HepG2 (cell line): ENCODE measurements at regions not wholly inside any gene's neighbourhood (a gene's known extent, or its start where the extent isn't known, plus 50 kb on each side); places are given as distances from the start of the nearest gene placed in this dataset.

Source experiments
- ATAC-seq: fragments of 200-7000 bp; cut with Tn5 transposase; 3 replicates; pipeline ENCODE4 v1.9.1; 2020; ENCODE audit warnings: mild to moderate bottlenecking, moderate library complexity
- BruUV-seq: library from RNA; stranded (reverse); fragments of 400-500 nt; replicated peaks from 2 replicates; lab custom pipeline; 2021; lab: Mats Ljungman, UMichigan
- CTCF ChIA-PET: fragments of 300-600 bp; formaldehyde crosslinking; extraction: SDS; loops from one replicate; lab custom pipeline; 2021; ENCODE audit warnings: low total read pairs, inconsistent platforms, low intra/inter-chr PET ratio; lab: Yijun Ruan, JAX
- POLR2A ChIA-PET: fragments of 350-600 bp; sonication (Branson Sonifier 250); formaldehyde crosslinking; loops from one replicate; lab custom pipeline; 2020; ENCODE audit warnings: antibody characterized with exemption, inconsistent platforms; lab: Yijun Ruan, JAX
- DNase-seq: peaks from one replicate; pipeline ENCODE4 v3.0.0-alpha.2; 2015; ENCODE audit warnings: low spot score
- FAIRE-seq: peaks from 3 replicates; lab custom pipeline; 2011; peaks lifted over from hg19 to GRCh38; lab: Jason Lieb, UNC
- H2AFZ ChIP-seq: one replicate; pipeline ENCODE4 v1.6.1; 2011; ENCODE audit warnings: low read length, inconsistent platforms
- H3K27ac ChIP-seq: fragments of 300-600 bp; 3 replicates; pipeline ENCODE4 v1.8.0; 2011; ENCODE audit warnings: mixed run types, mild to moderate bottlenecking, mixed read lengths, low read length, inconsistent platforms; ENCODE audit not compliant: insufficient read depth; ENCODE audit errors: extremely low read length
- H3K27me3 ChIP-seq, 2 experiments: fragments of 200-600 bp in 1 of 2; 2 replicates in 1 of 2; 3 replicates in 1 of 2; pipeline versions ENCODE4 v1.6.0 to v1.8.0; 2011; ENCODE audit warnings: low read length in 2 of 2, mild to moderate bottlenecking in 2 of 2, moderate library complexity in 2 of 2, inconsistent platforms in 1 of 2; ENCODE audit not compliant: insufficient read depth in 2 of 2, control insufficient read depth in 1 of 2
- H3K36me3 ChIP-seq, 2 experiments: fragments of 200-600 bp in 1 of 2; replicated peaks in 1 of 2; 2 replicates in 1 of 2; 3 replicates in 1 of 2; pipeline versions ENCODE4 v1.5.1 to v1.8.0; 2011; ENCODE audit warnings: low read length in 2 of 2, inconsistent platforms in 1 of 2; ENCODE audit not compliant: insufficient read depth in 2 of 2, control insufficient read depth in 1 of 2
- H3K4me1 ChIP-seq: 2 replicates; pipeline ENCODE4 v1.5.1; 2012; ENCODE audit warnings: low read length, inconsistent platforms; ENCODE audit not compliant: insufficient read depth
- H3K4me2 ChIP-seq: 2 replicates; pipeline ENCODE4 v1.6.0; 2011; ENCODE audit warnings: low read depth, low read length, inconsistent platforms
- H3K4me3 ChIP-seq, 3 experiments: fragments of 200-600 bp in 1 of 3; sonication (generic), shearing (Covaris generic) in 1 of 3; replicated peaks in 1 of 3; 2 replicates each; pipeline ENCODE4 v1.5.1; 2011 to 2016; ENCODE audit warnings: low read length in 3 of 3, inconsistent platforms in 2 of 3, low read depth in 2 of 3, mild to moderate bottlenecking in 2 of 3, control low read depth in 1 of 3, mixed read lengths in 1 of 3; ENCODE audit not compliant: insufficient read depth in 1 of 3
- H3K79me2 ChIP-seq: one replicate; pipeline ENCODE4 v1.6.1; 2011; ENCODE audit warnings: low read length, inconsistent platforms; ENCODE audit not compliant: insufficient read depth
- H3K9ac ChIP-seq: 2 replicates; pipeline ENCODE4 v1.6.0; 2011; ENCODE audit warnings: mild to moderate bottlenecking, low read depth, low read length, inconsistent platforms; ENCODE audit not compliant: insufficient read depth
- H3K9me3 ChIP-seq: 2 replicates; pipeline ENCODE4 v1.5.1; 2012; ENCODE audit warnings: mild to moderate bottlenecking, low read length
- H4K20me1 ChIP-seq: 2 replicates; pipeline ENCODE4 v1.6.0; 2011; ENCODE audit warnings: inconsistent platforms, mild to moderate bottlenecking, low read length, moderate library complexity; ENCODE audit not compliant: insufficient read depth
- ADNP ChIP-seq: sonication (generic); formaldehyde crosslinking; IDR thresholded peaks from 2 replicates; pipeline ENCODE4 v1.4.0; 2020; ENCODE audit warnings: missing genetic modification reagents
- GMEB1 ChIP-seq: sonication (generic); formaldehyde crosslinking; IDR thresholded peaks from 2 replicates; pipeline ENCODE4 v1.5.1; 2020; ENCODE audit warnings: missing genetic modification reagents, mild to moderate bottlenecking, borderline replicate concordance
- KLF13 ChIP-seq: sonication (generic); formaldehyde crosslinking; IDR thresholded peaks from 2 replicates; pipeline ENCODE4 v1.4.0; 2020; ENCODE audit warnings: mild to moderate bottlenecking, missing genetic modification reagents
- MAZ ChIP-seq, 2 experiments: sonication (generic) in 1 of 2; formaldehyde crosslinking in 1 of 2; IDR thresholded peaks; 2 replicates each; pipeline versions ENCODE4 v1.5.0 to v1.6.1; 2012 to 2020; ENCODE audit warnings: low read depth in 2 of 2, mild to moderate bottlenecking in 2 of 2, borderline replicate concordance in 1 of 2, improper control_type of control experiment in 1 of 2, low read length in 1 of 2, missing genetic modification reagents in 1 of 2, moderate library complexity in 1 of 2
- NCOR1 ChIP-seq: fragments of 200-600 bp; sonication (generic); IDR thresholded peaks from 2 replicates; pipeline ENCODE4 v1.7.0; 2017; ENCODE audit warnings: antibody characterized with exemption, low read length, borderline replicate concordance
- TOPORS ChIP-seq: sonication (generic); formaldehyde crosslinking; IDR thresholded peaks from 2 replicates; pipeline ENCODE4 v1.8.0; 2023; ENCODE audit warnings: mild to moderate bottlenecking, missing genetic modification reagents
- ZBTB1 ChIP-seq: sonication (generic); formaldehyde crosslinking; IDR thresholded peaks from 2 replicates; pipeline ENCODE4 v1.4.0; 2020; ENCODE audit warnings: missing genetic modification reagents, borderline replicate concordance
- ZBTB21 ChIP-seq: sonication (generic); formaldehyde crosslinking; IDR thresholded peaks from 2 replicates; pipeline ENCODE4 v1.4.0; 2020; ENCODE audit warnings: missing genetic modification reagents
- ZBTB39 ChIP-seq: sonication (generic); formaldehyde crosslinking; IDR thresholded peaks from 2 replicates; pipeline ENCODE4 v1.5.0; 2020; ENCODE audit warnings: missing genetic modification reagents
- ZFP91 ChIP-seq: sonication (generic); formaldehyde crosslinking; IDR thresholded peaks from 2 replicates; pipeline ENCODE4 v1.9.0; 2022; ENCODE audit warnings: missing genetic modification reagents, mild to moderate bottlenecking, borderline replicate concordance
- ZNF160 ChIP-seq: sonication (generic); formaldehyde crosslinking; IDR thresholded peaks from 2 replicates; pipeline ENCODE4 v1.8.0; 2022; ENCODE audit warnings: mild to moderate bottlenecking, inconsistent platforms, missing genetic modification reagents
- ZNF383 ChIP-seq: sonication (generic); formaldehyde crosslinking; IDR thresholded peaks from 2 replicates; pipeline ENCODE4 v1.4.0; 2020; ENCODE audit warnings: missing genetic modification reagents, mild to moderate bottlenecking, borderline replicate concordance
- ZNF879 ChIP-seq: sonication (generic); formaldehyde crosslinking; IDR thresholded peaks from 2 replicates; pipeline ENCODE4 v1.8.1; 2023; ENCODE audit warnings: missing genetic modification reagents
- ZUFSP ChIP-seq: sonication (generic); formaldehyde crosslinking; IDR thresholded peaks from 2 replicates; pipeline ENCODE4 v1.9.0; 2021; ENCODE audit warnings: missing genetic modification reagents, mild to moderate bottlenecking, borderline replicate concordance
- WGBS: methylation state at CpG from one replicate; pipeline ENCODE4 v1.1.6; 2017; ENCODE audit warnings: low lambda C conversion rate; 5-methylcytosine and 5-hydroxymethylcytosine counted together
- in situ Hi-C: cut with HindIII; loops from 2 replicates; pipeline ENCODE4 v1.10.0; 2017; ENCODE audit warnings: low pct_unique_long_range_greater_than_20kb; ENCODE audit not compliant: extremely low pct_ligation_motif_present
- intact Hi-C: fragments of 100-400 bp; cut with micrococcal nuclease; formaldehyde crosslinking; loops from one replicate; pipeline ENCODE4 v1.10.0; 2022; ENCODE audit not compliant: unreplicated experiment

GRCh38 chr11:128093689-128094088 lies 493.7 kb downstream of the ETS1 start (continued):
- TF ChIP-seq ZFP91: no peak
- TF ChIP-seq ZBTB1 (CRISPR knock-in tag): no peak

- no TSS peak for BruUV-seq
Measured at GRCh38 chr11:128089962-128090361, 497.4 kb downstream of the ETS1 start.

More at GRCh38 chr11:128089962-128090361, 497.4 kb downstream of the ETS1 start:
- H3K9ac ChIP-seq: no peak overlapping the region
- ChIA-PET CTCF (no interaction called here), POLR2A (no interaction called here)
- in situ Hi-C loops: no loop called here
- intact Hi-C loops: no loop called here
- no peaks in the 10 kb centered on the region for H3K36me3 ChIP-seq
- peaks cover 67% of the 10 kb centered on the region for H3K9me3 ChIP-seq
- H3K4me1 ChIP-seq: no peaks in the 10 kb centered on the region
- H4K20me1 ChIP-seq: no peaks in the 10 kb centered on the region
- WGBS: 0% methylated on average over 1 of the region's 1 CpG
- FAIRE-seq (no peak), DNase-seq (no peak), ATAC-seq (no peak)
- H3K4me3 ChIP-seq: no peak overlapping the region
- H3K4me2 ChIP-seq: no peak overlapping the region
- H3K27me3 ChIP-seq: no peaks in the 10 kb centered on the region
- H2AFZ ChIP-seq: no peak overlapping the region
- no peaks in the 10 kb centered on the region for H3K79me2 ChIP-seq
- H3K27ac ChIP-seq: no peak overlapping the region
- no peak for TF ChIP-seq NCOR1
- TF ChIP-seq TOPORS (CRISPR knock-in tag): no peak
- TF ChIP-seq GMEB1 (CRISPR knock-in tag): no peak
- no peak for TF ChIP-seq MAZ (IDR thresholded peaks at IDR 0.05; ENCODE audit: borderline replicate concordance, low read depth, low read length)
- no peak for TF ChIP-seq MAZ (CRISPR knock-in tag; IDR thresholded peaks at IDR 0.05; ENCODE audit: low read depth)
- TF ChIP-seq ZNF879 (CRISPR knock-in tag): no peak
- TF ChIP-seq ZBTB39 (CRISPR knock-in tag): no peak
- TF ChIP-seq ADNP: no peak
- no peak for TF ChIP-seq ZBTB21
- TF ChIP-seq ZNF160 (CRISPR knock-in tag): no peak
- no peak for TF ChIP-seq ZNF383 (CRISPR knock-in tag)
- no peak for TF ChIP-seq ZUFSP (CRISPR knock-in tag)
- TF ChIP-seq KLF13 (CRISPR knock-in tag): no peak
- TF ChIP-seq, all 625 proteins: peak for 0
